Esophagus mucosa (tissue), 1 donor: ENCODE measurements at regions not wholly inside any gene's neighbourhood (a gene's known extent, or its start where the extent isn't known, plus 50 kb on each side); places are given as distances from the start of the nearest gene placed in this dataset.
"Not testable (repeated sequence)": the region's sequence is repeated elsewhere in the genome, so short reads cannot be mapped to it uniquely, and the experiment has no call there.

Experiments
- ATAC-seq: fragments of 200-7000 bp; cut with Tn5 transposase; one replicate; pipeline ENCODE4 v1.9.1; 2020
- donor health status: DM: yes; HTN: yes; CAD: no.

DNA sequence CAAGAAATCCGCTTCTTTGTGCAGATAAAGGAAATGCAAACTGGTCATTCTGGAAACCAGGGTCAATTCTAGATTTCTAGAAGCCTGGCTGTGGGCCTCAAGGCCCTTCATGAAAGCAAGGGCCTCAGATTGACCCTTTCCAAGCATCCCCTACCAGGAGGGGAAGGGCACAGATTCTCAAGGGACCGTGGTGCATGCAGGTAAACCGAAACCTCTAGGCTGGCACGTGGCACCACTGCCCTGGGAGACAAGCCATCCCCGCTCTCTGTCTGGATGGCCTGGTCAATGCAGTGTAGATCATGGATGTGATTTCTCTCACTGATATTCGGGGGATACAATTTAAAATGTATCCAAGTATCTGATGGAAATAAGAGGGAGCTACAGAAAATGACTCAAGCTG lies 69.4 kb downstream of the TOMM20 start:
- no peak for ATAC-seq

DNA sequence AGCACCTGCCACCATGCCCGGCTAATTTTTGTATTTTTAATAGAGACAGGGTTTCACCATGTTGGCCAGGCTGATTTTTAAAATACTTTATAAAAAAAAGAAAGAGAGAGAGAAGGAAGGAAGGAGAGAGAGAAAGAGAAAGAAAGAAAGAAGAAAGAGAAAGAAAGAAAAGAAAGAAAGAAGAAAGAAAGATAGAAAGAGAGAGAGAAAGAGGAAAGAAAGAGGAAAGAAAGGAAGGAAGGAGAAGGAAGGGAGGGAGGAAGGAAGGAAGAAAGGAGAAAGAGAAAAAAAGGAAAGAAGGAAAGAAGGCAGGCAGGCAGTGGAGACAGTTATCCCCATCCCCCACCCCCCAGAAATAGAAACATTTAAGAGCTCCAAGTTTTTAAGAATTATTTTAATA lies 69.9 kb downstream of the TOMM20 start:
- ATAC-seq = no peak

DNA sequence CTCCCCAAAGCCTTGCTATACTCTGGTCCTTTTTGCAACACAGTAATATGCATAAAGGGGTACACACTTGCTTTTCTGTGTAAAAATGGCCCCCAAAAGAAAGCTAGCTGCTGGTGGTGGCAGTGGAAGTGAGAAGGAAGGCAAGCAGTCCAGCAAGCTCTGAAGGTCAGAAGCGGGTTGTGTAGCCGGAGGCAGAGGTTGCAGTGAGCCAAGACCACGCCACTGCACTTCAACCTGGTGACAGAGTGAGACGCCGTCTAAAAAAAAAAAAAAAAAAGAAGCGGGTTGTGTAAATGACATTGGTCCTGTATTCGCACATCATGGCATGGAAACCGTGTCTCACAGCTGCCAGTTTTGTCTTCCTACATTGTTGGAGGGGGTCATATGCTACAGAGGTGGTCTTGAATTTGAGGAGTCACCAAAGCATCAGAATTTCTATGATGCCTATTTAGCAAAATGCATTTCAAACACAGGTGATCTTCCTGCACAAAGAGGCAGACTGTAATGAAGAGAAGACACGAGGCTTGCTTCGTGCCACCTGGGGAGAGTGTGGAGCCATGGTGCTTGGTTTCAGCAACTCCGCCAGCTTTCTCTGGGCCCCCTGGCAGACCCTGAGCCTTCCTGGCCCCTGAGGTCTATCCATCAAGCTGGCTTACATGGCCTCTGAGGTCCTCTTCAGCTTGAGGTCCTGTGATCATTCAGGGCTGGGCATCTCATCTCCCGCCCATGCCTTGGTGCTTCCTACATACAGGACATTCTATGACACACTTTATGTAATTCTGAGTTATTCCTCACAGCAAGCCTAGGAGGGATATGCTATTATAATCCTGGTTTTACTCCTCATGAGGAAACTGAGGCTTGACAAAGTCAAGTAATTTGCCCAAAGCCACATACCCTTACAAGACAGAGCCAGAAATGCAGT lies 71.0 kb downstream of the TOMM20 start:
- no peak for ATAC-seq

DNA sequence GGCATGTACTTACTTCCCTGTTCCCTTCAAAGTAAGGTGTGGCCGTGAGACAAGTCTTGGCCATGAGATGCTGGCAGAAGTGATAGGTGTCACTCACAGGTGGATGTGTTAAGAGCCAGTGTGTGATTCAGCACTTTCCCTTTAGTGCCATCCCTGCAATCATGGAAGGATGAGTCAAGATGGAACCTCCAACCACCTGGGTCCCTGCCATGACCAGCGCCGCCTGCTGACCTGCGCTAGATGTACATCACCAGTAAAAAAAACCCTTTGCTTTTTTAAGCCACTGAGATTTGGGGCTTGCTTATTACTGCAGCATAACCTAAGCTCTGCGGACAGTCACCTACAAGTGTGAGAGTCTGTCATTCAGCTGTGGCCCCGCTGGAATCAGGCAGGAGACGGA lies 71.7 kb downstream of the TOMM20 start:
- ATAC-seq = peak; percentile 91

DNA sequence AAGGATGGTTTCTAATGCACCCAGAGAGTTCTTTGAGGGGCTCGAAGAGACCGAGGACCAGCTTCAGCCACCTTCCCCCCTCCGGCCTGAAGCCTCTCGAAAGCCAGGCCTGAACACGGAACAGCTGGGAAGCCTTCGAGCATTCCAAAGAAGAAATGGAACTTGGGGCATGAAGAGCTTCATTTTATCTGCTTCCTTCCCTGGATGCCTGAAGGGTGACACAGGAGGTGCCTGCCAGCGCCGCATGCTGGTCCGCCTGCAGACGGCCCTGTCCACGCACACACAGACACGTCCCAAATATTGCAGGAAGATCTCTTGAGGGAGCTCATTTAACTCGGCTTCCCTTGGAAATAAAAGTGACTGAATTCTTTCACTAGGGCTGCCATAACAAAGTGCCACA lies 73.7 kb downstream of the TOMM20 start:
- ATAC-seq = no peak

DNA sequence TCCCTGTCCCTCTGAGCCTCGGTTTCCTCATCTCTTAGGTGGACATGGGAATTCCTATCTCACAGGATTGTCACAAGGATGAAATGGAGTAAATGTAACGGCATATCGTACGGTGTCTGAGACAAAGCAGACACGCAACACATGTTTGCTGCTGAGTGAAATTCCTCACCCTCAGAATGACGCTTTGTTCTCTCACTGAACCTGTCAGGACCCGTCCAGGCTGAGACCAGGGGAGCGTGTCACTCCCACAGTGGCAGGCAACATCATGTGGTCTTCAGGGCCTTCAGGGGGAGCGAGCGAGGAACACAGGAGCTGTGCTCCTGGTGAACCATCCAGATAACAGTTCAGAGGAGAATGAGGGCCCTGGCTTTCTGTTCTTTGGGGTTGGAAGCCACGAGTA lies 74.2 kb downstream of the TOMM20 start:
- no peak for ATAC-seq

DNA sequence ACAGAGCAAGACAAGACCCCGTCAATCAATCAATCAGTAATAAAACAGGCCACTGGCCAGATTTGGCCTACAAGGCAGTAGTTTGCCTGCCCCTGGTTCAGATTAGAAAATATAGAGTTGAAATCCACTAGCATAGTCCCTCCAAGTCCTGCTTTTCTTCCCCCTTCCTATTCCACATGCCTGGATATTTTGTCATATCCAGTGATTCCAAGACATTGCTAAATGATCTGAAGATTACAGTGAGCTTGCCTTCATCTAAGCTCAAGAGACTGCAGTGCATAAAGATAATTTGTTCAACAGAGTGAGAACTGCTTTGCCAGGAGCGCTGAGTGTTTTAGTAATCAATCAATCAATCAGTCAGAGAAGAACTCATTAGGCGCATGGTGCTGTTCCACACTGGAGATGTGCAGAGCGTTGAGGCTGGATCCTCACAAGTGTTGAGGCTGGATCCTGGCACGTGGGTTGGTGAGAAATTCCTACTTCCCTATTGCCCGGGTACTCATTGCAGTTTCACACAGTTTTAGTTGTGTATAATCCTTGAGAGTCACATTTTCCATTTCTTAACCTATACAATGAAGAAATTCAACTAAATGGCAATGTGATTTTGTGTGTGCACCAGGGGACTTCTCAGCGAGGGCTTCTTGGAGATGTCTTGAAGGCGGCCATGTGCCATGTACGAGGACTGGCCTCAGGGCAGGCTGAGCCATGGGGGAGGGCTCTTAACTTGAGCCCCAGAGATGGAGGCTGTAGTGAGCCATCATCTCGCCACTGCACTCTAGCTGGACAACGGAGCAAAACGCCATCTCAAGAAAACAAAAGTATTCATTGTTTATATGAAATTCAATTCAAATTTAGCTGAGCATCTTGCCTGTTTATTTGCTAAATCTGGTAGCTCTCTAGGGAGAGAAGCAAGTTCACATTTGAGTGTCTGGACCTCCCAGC lies 76.3 kb downstream of the TOMM20 start:
- no peak for ATAC-seq

DNA sequence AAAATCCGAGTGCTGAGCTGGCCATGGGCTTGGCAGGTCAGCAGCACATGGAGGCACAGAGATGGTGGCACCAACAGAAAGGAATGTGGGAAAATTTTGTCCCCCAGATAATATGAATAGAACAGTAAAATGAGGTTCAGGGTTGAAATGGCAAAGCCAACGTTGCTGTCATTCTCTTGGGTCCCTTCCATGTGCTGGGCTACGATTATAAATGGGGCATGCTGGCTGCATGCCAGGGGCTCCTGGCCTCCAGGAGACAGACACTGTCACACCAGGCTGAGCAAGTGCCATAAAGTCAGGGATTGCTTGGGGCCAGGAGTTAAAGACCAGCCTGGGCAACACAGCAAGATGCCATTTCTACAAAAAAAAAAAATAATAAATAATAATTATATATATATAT lies 77.1 kb downstream of the TOMM20 start:
- ATAC-seq = no peak

DNA sequence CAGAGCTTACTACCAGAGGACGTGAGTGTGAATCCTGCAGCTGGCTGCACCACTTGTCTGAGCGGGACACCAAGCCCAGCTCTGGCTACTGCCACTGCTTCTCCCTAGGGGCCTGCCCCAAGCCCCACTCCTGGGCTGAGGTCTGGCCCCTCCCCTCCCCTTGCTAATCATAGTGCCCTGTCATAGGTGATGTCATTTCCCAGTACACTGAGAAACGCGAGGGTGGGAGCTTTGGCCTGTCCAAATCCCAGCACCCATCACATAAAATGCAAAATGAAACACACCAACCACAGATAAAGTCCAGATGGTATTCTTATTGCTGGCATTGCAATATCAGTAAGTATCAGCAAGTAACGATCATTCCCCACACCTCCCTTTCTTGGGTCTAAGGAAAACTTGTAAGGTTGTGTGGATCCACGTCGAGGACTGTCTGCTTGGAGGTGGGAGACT lies 77.7 kb downstream of the TOMM20 start:
- ATAC-seq = no peak

DNA sequence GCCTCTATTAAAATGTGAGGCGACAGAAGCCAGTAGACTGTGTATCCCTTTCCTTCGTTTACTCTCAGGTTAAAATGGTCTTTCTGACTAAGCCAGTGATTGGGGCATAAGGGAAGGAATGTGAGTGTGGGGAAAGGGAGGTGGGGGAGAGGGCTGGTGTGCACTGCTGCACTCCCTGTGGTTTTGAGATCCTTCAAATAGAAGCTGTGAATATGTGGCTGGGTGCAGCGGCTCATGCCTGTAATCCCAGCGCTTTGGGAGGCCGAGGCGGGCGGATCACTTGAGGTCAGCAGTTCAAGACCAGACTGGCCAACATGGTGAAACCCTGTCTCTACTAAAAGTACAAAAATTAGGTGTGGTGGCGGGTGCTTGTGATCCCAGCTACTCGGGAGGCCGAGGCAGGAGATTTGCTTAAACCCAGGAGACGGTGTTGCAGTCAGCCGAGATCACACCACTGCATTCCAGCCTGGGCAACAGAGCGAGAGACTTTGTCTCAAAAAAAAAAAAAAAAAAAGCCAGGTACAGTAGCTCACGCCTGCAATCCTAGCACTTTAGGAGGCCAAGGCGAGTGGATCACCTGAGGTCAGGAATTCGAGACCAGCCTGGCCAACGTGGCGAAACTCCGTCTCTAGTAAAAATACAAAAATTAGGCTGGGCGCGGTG lies 78.8 kb downstream of the TOMM20 start:
- not testable (repeated sequence) for ATAC-seq

DNA sequence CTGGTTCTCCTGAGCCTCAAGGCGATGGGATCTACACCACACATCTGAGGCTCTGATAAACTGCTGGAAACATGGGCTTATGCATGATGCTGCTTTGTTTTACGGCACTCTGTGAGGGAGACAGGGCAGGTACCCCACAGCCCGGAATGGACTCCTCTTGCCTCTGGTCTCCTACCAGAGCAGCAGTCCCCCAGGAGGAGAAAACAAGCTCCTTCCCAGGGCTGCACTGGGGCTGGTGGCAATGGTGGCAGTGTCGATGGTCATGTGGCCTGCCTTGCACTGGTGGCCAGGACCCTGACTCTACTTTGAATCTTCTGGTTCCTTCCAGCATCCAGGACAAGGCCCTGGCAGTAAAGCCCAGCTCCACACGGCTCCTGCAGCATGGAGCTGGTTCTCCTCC lies 79.4 kb downstream of the TOMM20 start:
- ATAC-seq = no peak

DNA sequence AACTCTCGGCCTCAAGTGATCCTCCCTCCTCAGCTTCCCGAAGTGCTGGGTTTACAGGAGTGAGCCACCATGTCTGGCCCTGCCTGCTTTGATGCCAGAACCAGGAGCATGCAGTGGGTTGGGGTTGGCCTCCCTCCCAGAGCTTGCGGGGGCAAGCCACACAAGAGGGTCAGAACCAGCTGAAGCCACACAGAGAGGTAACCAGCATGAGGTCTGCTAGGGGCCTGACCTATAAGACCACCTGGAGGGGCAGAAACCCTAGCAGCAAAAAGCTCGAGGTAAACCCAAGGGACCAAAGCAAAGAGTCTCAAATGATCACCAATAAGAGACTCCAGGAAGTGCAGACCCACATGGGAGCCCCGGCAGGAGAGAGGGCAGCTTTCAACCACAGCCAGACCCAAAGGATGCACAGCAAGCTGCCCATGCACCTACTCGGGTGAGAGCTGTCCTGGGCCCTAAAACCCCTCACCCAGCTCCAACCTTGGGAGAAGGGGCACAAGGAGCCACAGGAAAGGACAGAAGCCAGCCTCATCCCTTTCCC lies 81.2 kb downstream of the TOMM20 start:
- ATAC-seq = peak; percentile 9

DNA sequence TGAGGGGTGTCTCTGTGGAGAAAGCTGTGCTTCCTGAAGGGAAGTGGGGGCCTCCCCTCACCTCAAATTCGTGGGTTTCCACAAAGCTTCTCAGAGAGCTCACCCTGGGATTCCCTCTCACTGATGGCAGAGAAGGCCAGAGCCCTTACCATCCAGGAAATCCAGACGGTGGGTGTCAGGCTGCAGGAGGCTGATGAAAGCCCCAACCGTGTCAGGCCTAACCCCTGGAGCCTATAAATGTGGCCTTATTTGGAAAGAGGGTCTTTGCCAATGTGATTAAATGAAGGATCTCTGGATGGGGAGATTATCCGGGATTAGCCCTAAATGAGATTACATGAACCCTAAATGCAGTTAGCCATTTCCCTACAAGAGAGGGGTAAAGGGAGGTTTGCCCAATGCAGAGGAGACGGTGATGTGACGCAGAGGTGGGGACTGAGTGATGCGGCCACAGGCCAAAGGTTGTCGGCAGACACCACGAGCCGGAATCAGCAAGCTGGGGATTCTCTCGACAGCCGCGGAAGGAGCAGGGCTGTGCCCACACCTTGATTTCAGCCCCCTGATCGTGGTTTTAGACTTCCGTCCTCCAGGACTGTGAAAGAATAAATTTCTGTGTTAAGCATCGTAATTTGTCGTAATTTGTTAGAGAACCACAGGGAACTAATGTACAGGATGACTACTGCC lies 82.6 kb downstream of the TOMM20 start:
- no peak for ATAC-seq

DNA sequence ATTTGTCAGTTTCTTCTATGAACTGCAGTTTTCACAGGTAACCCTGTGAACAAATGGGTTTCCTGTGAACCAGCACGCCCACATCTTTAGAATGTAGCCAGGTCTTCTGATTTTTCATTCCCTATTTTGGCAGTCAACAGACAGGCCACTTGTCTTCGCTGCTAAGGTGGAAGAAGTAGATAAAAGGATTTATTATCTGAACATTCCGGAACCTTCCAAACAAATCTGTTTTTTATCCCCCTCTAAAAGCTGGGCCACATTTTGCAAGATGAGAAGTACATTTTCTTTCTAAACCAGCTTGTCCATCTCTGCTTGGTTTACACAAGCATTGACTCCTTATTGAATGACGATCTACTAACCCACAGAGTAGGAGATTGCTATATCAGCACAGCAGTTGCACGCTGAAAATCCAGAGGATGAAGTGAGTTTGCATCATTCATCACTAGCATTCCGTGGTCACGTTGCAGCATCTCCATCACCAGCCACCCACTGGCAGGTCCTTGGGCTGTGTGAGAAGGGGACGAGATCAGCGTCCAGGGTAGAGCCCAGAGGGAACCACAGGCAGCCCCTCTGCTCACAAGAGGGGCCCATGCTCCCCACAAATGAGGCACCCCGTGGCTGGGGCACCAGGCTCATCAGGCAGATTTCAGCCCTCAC lies 83.5 kb downstream of the TOMM20 start:
- no peak for ATAC-seq

DNA sequence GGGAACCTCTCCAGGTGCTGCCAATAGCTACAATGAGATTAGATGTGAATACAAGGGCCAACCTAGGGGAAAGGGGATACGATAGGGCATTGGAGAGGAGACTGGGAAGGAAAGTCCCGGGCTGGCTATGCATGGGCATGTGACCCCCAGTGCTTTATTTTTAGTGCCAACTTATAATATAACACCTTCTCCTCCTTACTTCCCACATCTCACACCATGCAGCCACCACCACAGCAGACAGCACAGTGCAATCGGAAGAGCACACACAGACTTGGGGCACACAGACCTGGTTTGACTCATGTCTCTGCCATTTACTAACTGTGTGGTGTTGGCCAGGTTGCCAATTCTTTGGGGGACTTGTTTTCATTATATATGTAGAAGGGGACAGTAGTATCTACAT lies 85.4 kb downstream of the TOMM20 start:
- no peak for ATAC-seq

DNA sequence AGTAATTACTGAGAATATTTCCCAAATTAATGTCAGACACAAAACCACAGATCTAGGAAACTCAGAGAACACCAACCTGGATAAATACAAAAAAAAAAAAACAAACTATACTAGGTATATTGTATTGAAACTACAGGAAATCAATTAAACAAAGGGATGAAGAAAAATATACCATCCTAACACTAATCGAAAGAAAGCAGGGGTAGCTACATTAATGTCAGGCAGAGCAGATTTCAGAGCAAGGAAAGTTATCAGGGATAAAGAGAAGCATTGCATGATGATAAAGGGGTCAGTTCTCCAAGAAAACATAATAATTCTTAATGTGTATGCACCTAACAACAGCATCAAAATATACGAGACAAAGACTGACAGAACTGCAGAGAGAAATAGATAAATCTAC lies 89.9 kb downstream of the TOMM20 start:
- no peak for ATAC-seq

DNA sequence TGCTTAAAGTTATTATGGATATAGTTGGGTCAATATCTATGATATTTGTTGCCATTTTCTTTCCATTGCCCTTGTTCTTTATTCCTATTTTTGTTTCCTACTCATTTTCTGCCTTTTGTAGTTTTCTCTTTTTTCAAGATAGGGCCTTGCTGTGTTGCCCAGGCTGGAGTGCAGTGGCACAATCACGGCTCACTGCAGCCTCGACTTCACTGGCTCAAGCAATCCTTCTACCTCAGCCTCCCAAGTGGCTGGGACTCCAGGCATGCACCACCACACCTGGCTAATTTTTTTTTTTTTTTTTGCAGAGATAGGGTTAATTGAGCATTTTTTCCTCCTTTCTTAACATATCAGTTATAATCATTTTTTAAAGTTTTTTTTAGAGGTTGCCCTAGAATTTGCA lies 92.7 kb downstream of the TOMM20 start:
- ATAC-seq = no peak

DNA sequence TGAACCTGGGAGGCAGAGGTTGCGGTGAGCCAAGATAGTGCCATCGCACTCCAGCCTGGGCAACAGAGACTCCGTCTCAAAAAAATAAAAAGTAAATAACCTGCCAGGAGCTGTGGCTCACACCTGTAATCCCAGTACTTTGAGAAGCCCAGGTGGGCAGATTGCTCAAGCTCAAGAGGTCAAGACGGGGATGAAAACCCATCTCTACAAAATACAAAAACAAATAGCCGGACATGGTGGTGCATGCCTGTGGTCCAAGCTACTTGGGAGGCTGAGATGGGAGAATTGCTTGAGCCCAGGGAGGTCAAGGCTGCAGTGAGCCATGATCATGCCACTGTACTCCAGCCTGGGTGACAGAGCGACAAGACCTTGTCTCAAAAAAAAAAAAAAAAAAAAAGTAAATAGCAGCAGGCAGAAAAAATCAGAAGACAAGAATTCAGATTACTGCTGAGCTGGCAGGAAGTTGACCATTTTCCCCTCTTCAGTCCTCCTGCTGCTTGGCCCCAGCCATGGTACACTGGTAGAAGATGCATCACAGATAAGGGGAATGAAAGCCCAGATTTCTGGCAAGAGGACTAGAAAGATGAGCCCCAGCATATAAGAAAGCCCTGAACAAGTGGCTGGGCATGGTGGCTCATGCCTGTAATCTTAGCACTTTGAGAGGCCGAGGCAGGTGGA lies 97.6 kb downstream of the TOMM20 start:
- no peak for ATAC-seq

DNA sequence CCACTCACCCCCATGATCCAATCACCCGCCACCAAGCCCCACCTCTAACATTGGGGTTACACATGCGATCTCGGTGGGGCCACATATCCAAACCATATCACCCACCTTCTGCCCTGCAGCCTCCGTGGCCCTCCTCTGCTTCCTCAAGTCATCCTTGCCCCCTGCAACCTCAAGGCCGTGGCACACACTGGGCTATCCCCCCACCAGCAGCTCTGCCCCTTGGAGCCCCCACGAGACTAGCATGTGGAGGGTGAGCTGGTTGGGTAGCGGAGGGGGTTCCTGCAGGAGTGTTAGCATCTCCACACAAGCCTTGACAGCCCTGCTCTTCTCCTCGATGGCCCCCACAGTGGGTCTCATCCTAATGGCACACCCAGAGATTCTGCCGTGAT lies 100.8 kb downstream of the TOMM20 start:
- ATAC-seq = no peak

DNA sequence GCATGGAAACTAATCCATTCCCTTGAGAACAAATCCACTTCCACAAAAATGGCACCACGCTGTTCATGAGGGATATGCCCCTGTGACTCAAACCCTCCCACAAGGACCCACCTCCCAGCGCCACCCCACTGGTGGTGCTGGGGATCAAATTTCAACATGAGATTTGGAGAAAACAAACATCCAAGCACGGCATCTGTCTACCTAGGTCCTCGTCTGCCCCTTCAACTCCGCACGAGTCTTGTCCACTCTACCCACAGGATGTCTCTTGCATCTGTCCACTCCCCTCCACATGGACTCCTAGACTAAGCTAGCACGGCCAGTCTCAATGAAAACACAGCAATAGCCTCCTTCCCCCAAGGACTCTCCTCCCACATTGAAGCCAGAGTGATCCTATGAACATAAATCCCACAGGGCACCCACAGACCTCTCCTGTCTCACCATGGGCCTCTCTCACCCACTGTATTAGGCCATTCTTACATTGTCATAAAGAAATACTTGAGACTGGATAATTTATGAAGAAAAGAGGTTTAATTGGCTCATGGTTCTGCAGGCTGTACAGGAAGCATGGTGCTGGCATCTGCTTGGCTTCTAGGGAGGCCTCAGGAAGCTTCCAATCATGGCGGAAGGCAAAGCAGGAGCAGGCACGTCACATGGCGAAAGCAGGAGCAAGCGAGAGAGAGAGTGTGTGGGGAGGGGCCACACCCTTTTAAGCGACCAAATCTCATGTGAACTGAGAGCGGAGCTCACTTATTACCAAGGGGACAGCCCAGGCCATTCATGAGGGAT lies 101.4 kb downstream of the TOMM20 start:
- ATAC-seq = no peak
